A673 (cell line): ENCODE measurements at regions not wholly inside any gene's neighbourhood (a gene's known extent, or its start where the extent isn't known, plus 50 kb on each side); places are given as distances from the start of the nearest gene placed in this dataset.

Experiments used
- EZH2 ChIP-seq: fragments of 200-600 bp; sonication (generic); IDR thresholded peaks from 2 replicates; pipeline ENCODE4 v1.6.1; 2017; ENCODE audit warnings: borderline replicate concordance, low read depth, mild to moderate bottlenecking, mixed read lengths, antibody characterized with exemption, low read length; ENCODE audit not compliant: poor library complexity, severe bottlenecking
- TF ChIP-seq, protein P1 (sequence below): fragments of 300-800, 200-600 bp; sonication (generic); conservative IDR thresholded peaks from 2 replicates; pipeline ENCODE4 v1.5.1; 2017; ENCODE audit warnings: low read depth, mild to moderate bottlenecking, antibody characterized with exemption, low read length, moderate library complexity, mixed read lengths

DNA sequence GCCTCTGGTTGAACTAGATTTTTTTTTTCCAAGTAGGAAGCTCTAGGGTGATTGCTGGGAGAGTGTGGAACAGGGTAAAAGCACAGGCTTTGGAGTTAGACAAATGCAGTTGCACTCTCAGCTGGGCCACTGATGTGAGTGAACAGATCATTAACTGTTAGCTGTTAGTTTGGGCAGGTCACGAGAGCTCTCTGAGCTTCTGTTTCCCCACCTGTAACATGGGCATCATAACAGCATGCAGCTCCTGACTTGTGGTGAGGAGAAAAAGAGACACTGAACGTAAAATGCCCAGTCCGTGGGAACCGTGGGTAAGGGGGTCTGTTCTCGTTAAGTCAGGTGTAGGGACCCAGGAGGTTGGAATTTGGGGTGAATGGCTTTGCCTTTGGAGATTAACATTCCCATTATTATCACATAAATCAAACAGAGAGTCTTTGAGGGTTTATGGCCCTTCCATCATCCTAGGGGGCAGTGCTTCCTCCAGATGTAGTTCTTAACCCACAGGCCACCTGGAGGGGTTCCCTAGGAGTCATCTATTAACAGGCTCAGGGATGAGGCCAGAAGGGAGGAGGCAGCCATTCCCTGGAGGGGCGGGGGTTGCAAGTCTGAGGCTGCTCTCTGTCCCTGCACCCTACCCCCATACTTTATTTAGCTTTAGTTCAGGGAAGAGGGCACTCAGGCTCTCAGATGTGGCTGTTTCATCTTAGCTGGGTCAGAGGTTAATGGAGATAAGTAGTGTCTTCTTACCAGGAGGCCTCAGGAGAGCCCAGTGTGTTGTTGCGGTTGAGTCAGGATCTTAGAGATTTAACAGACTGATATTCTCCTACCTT lies 135.2 kb downstream of the DACT1 start:
- TF ChIP-seq, protein P1, sequence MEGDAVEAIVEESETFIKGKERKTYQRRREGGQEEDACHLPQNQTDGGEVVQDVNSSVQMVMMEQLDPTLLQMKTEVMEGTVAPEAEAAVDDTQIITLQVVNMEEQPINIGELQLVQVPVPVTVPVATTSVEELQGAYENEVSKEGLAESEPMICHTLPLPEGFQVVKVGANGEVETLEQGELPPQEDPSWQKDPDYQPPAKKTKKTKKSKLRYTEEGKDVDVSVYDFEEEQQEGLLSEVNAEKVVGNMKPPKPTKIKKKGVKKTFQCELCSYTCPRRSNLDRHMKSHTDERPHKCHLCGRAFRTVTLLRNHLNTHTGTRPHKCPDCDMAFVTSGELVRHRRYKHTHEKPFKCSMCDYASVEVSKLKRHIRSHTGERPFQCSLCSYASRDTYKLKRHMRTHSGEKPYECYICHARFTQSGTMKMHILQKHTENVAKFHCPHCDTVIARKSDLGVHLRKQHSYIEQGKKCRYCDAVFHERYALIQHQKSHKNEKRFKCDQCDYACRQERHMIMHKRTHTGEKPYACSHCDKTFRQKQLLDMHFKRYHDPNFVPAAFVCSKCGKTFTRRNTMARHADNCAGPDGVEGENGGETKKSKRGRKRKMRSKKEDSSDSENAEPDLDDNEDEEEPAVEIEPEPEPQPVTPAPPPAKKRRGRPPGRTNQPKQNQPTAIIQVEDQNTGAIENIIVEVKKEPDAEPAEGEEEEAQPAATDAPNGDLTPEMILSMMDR, result no peak
- TF ChIP-seq EZH2, result no peak
